Body of pancreas (tissue), 4 donors: ENCODE measurements at regions not wholly inside any gene's neighbourhood (a gene's known extent, or its start where the extent isn't known, plus 50 kb on each side); places are given as distances from the start of the nearest gene placed in this dataset.

Experiments
- POLR2A ChIP-seq, 3 donors: fragments of 450-650 bp; IDR thresholded peaks; one replicate each; pipeline ENCODE4 v1.6.1; 2016; ENCODE audit warnings: antibody characterized with exemption in 3 of 3, mild to moderate bottlenecking in 2 of 3
- TF ChIP-seq, protein P1 (sequence below), 7 experiments: fragments of 450-650 bp in 4 of 7; fragments of 200-600 bp in 3 of 7; sonication (generic) in 3 of 7; IDR thresholded peaks; one replicate each; pipeline ENCODE4 v1.5.1; 2016 to 2019; ENCODE audit warnings: antibody characterized with exemption in 7 of 7

DNA sequence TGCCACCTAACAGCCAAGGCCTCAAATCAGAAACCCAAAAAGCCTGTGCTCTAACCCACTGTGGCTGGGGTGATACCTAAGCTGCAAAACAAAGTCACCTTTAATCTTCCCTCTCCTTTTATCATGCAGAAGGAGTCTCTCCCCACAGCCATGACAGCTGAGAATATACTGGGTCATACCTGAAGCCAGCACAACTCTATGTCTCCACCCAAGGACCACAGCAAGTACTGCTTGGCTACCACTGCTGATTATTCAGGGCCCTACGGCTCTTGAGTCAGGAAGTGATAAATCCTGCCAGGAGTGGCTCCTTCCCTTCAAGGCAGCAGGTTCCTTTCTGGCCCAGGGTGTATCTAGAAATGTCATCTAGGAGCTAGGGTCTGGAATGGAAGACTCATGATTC lies 151.5 kb upstream of the TOM1L1 start:
- no peak for TF ChIP-seq POLR2A (IDR thresholded peaks at IDR 0.05)
- TF ChIP-seq, protein P1, sequence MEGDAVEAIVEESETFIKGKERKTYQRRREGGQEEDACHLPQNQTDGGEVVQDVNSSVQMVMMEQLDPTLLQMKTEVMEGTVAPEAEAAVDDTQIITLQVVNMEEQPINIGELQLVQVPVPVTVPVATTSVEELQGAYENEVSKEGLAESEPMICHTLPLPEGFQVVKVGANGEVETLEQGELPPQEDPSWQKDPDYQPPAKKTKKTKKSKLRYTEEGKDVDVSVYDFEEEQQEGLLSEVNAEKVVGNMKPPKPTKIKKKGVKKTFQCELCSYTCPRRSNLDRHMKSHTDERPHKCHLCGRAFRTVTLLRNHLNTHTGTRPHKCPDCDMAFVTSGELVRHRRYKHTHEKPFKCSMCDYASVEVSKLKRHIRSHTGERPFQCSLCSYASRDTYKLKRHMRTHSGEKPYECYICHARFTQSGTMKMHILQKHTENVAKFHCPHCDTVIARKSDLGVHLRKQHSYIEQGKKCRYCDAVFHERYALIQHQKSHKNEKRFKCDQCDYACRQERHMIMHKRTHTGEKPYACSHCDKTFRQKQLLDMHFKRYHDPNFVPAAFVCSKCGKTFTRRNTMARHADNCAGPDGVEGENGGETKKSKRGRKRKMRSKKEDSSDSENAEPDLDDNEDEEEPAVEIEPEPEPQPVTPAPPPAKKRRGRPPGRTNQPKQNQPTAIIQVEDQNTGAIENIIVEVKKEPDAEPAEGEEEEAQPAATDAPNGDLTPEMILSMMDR (IDR thresholded peaks at IDR 0.05) = no peak
